ENCODE measurements at regions not wholly inside any gene's neighbourhood (a gene's known extent, or its start where the extent isn't known, plus 50 kb on each side); places are given as distances from the start of the nearest gene placed in this dataset.

DNA sequence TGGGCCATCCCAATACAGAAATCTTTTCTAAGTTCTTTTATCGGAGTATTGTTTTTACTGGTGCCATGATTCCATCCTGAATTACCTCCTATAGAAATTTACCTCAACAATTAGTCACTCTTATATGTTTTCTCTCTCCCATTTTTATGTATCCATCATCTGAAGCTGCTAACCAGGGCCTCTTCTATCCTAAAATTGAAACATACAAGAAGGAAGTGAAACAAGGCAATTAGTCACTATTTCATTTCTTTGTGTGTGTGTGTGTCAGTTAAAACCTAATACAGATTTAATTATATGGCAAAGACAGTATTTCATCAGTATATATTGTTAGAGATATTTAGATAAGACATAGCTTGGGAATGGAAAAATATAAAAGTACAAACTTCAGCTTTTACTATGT is 148.4 kb upstream of the AHR start:
- Histone ChIP-seq H4K20me1 (ENCODE audit: low read depth, low read length) (no peaks in the 10 kb centered on the region), H3K36me3 (ENCODE audit: low read length) (no peaks in the 10 kb centered on the region), H3K9me2 (replicated peaks; ENCODE audit: insufficient read depth, low read length) (no peaks in the 10 kb centered on the region), H3K4me2 (ENCODE audit: low read depth, low read length, poor library complexity, severe bottlenecking) (peak overlapping the region; percentile 12), H3K27ac (ENCODE audit: low read depth, low read length) (no peak overlapping the region), H3K9me3 (ENCODE audit: insufficient read depth, low read length) (no peaks in the 10 kb centered on the region), H3K4me3 (ENCODE audit: insufficient read depth, low read length, poor library complexity, severe bottlenecking) (no peak overlapping the region), H3F3A (ENCODE audit: insufficient read depth) (no peaks in the 10 kb centered on the region), H3K79me2 (ENCODE audit: insufficient read depth, low read length) (no peaks in the 10 kb centered on the region), H3K27me3 (ENCODE audit: low read length) (no peaks in the 10 kb centered on the region), H2AFZ (ENCODE audit: low read depth, low read length, severe bottlenecking) (no peak overlapping the region), H3K9ac (ENCODE audit: low read length) (no peak overlapping the region)
- TF ChIP-seq CTCF (IDR thresholded peaks at IDR 0.05; ENCODE audit: insufficient read depth, low read length, poor library complexity, severe bottlenecking) (no peak), EZH2phosphoT487 (conservative IDR thresholded peaks at IDR 0.05; ENCODE audit: low read length) (no peak)

DNA sequence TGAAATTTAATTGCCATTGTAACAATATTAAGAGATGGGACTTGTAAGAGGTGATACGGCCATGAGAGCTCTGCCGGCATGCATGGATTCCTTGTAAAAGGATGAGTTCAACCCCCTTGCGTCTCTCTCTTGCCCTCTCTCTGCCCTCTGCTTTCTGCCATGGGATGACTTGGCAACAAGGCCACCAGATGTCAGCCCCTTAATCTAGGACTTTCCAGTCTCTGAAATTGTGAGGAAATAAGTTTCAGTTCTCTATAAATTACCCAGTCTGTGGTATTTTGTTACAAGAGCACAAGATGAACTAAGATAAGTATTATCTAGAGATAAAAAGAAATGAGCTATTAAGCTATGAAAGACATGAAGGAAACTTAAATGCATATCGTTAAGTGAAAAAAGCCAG is 145.7 kb upstream of the AHR start:
- TF ChIP-seq CTCF (IDR thresholded peaks at IDR 0.05; ENCODE audit: insufficient read depth, low read length, poor library complexity, severe bottlenecking) (no peak), EZH2phosphoT487 (conservative IDR thresholded peaks at IDR 0.05; ENCODE audit: low read length) (no peak)
- Histone ChIP-seq H3K36me3 (ENCODE audit: low read length) (no peaks in the 10 kb centered on the region), H3K27me3 (ENCODE audit: low read length) (no peaks in the 10 kb centered on the region), H3K9me2 (replicated peaks; ENCODE audit: insufficient read depth, low read length) (no peaks in the 10 kb centered on the region), H3F3A (ENCODE audit: insufficient read depth) (no peaks in the 10 kb centered on the region), H3K9me3 (ENCODE audit: insufficient read depth, low read length) (no peaks in the 10 kb centered on the region), H3K4me2 (ENCODE audit: low read depth, low read length, poor library complexity, severe bottlenecking) (no peak overlapping the region), H2AFZ (ENCODE audit: low read depth, low read length, severe bottlenecking) (no peak overlapping the region), H4K20me1 (ENCODE audit: low read depth, low read length) (no peaks in the 10 kb centered on the region), H3K27ac (ENCODE audit: low read depth, low read length) (no peak overlapping the region), H3K9ac (ENCODE audit: low read length) (no peak overlapping the region), H3K79me2 (ENCODE audit: insufficient read depth, low read length) (no peaks in the 10 kb centered on the region), H3K4me3 (ENCODE audit: insufficient read depth, low read length, poor library complexity, severe bottlenecking) (no peak overlapping the region)

DNA sequence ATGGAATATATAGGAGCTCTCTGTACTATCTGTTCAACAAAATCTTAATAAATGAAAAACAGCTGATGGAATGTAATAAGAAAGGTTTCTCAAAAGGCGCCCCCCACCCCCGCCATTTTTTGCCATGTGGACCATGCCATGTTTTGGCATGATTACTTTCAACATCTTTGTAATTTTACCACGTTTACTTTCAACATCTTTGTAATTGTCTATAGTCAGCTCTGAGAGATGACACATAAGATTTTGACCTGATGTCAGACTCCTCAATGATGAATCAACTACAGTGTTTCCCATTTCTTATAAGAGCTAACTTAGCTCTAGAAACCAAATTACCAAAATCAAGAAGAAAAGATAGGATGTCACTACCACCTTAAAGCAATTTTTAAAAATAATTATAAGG is 144.9 kb upstream of the AHR start:
- H3K9me2 ChIP-seq (replicated peaks; ENCODE audit: insufficient read depth, low read length) = no peaks in the 10 kb centered on the region
- no peak overlapping the region for H3K27ac ChIP-seq (ENCODE audit: low read depth, low read length)
- H3K36me3 ChIP-seq (ENCODE audit: low read length) = no peaks in the 10 kb centered on the region
- H3K4me2 ChIP-seq (ENCODE audit: low read depth, low read length, poor library complexity, severe bottlenecking) = no peak overlapping the region
- H4K20me1 ChIP-seq (ENCODE audit: low read depth, low read length) = no peaks in the 10 kb centered on the region
- TF ChIP-seq EZH2phosphoT487 (conservative IDR thresholded peaks at IDR 0.05; ENCODE audit: low read length) = no peak
- TF ChIP-seq CTCF (IDR thresholded peaks at IDR 0.05; ENCODE audit: insufficient read depth, low read length, poor library complexity, severe bottlenecking) = no peak
- H3K27me3 ChIP-seq (ENCODE audit: low read length) = no peaks in the 10 kb centered on the region
- no peak overlapping the region for H3K4me3 ChIP-seq (ENCODE audit: insufficient read depth, low read length, poor library complexity, severe bottlenecking)
- no peaks in the 10 kb centered on the region for H3K9me3 ChIP-seq (ENCODE audit: insufficient read depth, low read length)
- no peaks in the 10 kb centered on the region for H3F3A ChIP-seq (ENCODE audit: insufficient read depth)
- no peak overlapping the region for H3K9ac ChIP-seq (ENCODE audit: low read length)
- H2AFZ ChIP-seq (ENCODE audit: low read depth, low read length, severe bottlenecking) = no peak overlapping the region
- H3K79me2 ChIP-seq (ENCODE audit: insufficient read depth, low read length) = no peaks in the 10 kb centered on the region

DNA sequence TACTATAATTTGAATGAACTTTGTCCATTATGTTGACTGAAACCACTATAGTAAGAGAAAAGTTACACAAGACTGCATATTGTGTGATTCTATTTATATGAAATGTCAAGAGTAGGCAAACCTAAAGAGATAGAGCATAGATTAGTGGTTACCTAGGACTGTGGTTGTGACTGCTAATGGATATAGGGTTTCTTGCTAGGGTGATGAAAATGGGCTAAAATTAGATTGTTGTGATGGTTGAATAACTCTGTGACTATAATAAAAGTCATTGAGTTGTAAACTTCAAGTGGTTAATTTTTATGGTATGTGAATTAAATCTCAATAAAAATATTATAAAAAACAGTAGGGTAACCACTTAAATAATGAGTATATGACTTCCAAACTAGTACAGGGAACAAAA is 142.9 kb upstream of the AHR start:
- Histone ChIP-seq H3K9ac (ENCODE audit: low read length) (no peak overlapping the region), H3K27ac (ENCODE audit: low read depth, low read length) (no peak overlapping the region), H4K20me1 (ENCODE audit: low read depth, low read length) (no peaks in the 10 kb centered on the region), H3K36me3 (ENCODE audit: low read length) (no peaks in the 10 kb centered on the region), H3K9me3 (ENCODE audit: insufficient read depth, low read length) (no peaks in the 10 kb centered on the region), H3K79me2 (ENCODE audit: insufficient read depth, low read length) (no peaks in the 10 kb centered on the region), H3K9me2 (replicated peaks; ENCODE audit: insufficient read depth, low read length) (no peaks in the 10 kb centered on the region), H2AFZ (ENCODE audit: low read depth, low read length, severe bottlenecking) (no peak overlapping the region), H3K4me3 (ENCODE audit: insufficient read depth, low read length, poor library complexity, severe bottlenecking) (no peak overlapping the region), H3F3A (ENCODE audit: insufficient read depth) (no peaks in the 10 kb centered on the region), H3K27me3 (ENCODE audit: low read length) (no peaks in the 10 kb centered on the region), H3K4me2 (ENCODE audit: low read depth, low read length, poor library complexity, severe bottlenecking) (no peak overlapping the region)
- TF ChIP-seq CTCF (IDR thresholded peaks at IDR 0.05; ENCODE audit: insufficient read depth, low read length, poor library complexity, severe bottlenecking) = no peak
- TF ChIP-seq EZH2phosphoT487 (conservative IDR thresholded peaks at IDR 0.05; ENCODE audit: low read length) = no peak
